Esophagus muscularis mucosa (tissue), 4 donors: ENCODE measurements at regions not wholly inside any gene's neighbourhood (a gene's known extent, or its start where the extent isn't known, plus 50 kb on each side); places are given as distances from the start of the nearest gene placed in this dataset.

Source experiments
- DNase-seq: peaks from one replicate; pipeline ENCODE4 v3.0.0-alpha.2; 2017; ENCODE audit errors: extremely low spot score
- H3K27ac ChIP-seq, 4 donors: fragments of 200-600 bp; sonication (generic); replicated peaks in 1 of 4; 1 replicate in 3 of 4; 2 replicates in 1 of 4; pipeline ENCODE4 v1.5.1; 2016 to 2019; ENCODE audit warnings: mild to moderate bottlenecking in 1 of 4
- H3K27me3 ChIP-seq, 4 donors: fragments of 200-600 bp; sonication (generic); one replicate each; pipeline versions ENCODE4 v1.5.1 to v1.6.0; 2016 to 2019
- H3K36me3 ChIP-seq, 4 donors: fragments of 200-600 bp; sonication (generic); one replicate each; pipeline ENCODE4 v1.5.1; 2016 to 2019
- H3K4me1 ChIP-seq, 4 donors: fragments of 200-600 bp; sonication (generic); one replicate each; pipeline ENCODE4 v1.5.1; 2016 to 2019
- H3K4me3 ChIP-seq, 4 donors: fragments of 200-600 bp; sonication (generic); 1 replicate in 2 of 4; 2 replicates in 2 of 4; pipeline ENCODE4 v1.5.1; 2016 to 2019; ENCODE audit warnings: mild to moderate bottlenecking in 4 of 4, moderate library complexity in 1 of 4
- H3K9me3 ChIP-seq, 4 donors: fragments of 200-600 bp; sonication (generic); 1 replicate in 3 of 4; 2 replicates in 1 of 4; pipeline ENCODE4 v1.5.1; 2016 to 2019
- EP300 ChIP-seq: sonication (generic); formaldehyde crosslinking; IDR thresholded peaks from one replicate; pipeline ENCODE4 v1.6.1; 2017; ENCODE audit warnings: antibody characterized with exemption
- POLR2A ChIP-seq: fragments of 450-650 bp; IDR thresholded peaks from one replicate; pipeline ENCODE4 v1.6.1; 2017; ENCODE audit warnings: antibody characterized with exemption, moderate library complexity, mild to moderate bottlenecking, low read depth
- POLR2AphosphoS5 ChIP-seq, 2 donors: sonication (generic); formaldehyde crosslinking; IDR thresholded peaks; one replicate each; pipeline ENCODE4 v1.6.1; 2017; ENCODE audit warnings: antibody characterized with exemption in 2 of 2
- WGBS: methylation state at CpG from one replicate; pipeline ENCODE4 v1.1.5; 2018; 5-methylcytosine and 5-hydroxymethylcytosine counted together
- intact Hi-C: fragments of 100-400 bp; cut with DNase I; formaldehyde crosslinking; loops from one replicate; pipeline ENCODE4 v1.15.1; 2023
- TF ChIP-seq, protein P1 (sequence below), 3 experiments: fragments of 200-600 bp in 2 of 3; fragments of 450-650 bp in 1 of 3; sonication (generic) in 2 of 3; IDR thresholded peaks; one replicate each; pipeline ENCODE4 v1.5.1; 2017 to 2019; ENCODE audit warnings: antibody characterized with exemption in 3 of 3, mild to moderate bottlenecking in 2 of 3, moderate library complexity in 1 of 3

GRCh38 chr14:28571636-28572035 lies 195.0 kb upstream of the FOXG1 start:
- DNase-seq, result no peak
- intact Hi-C loops, result no loop called here
- H3K9me3 ChIP-seq, result peaks cover 0 to 6% (median 2%) of the 10 kb centered on the region in 4 donors
- H3K27me3 ChIP-seq, result no peaks in the 10 kb centered on the region
- TF ChIP-seq POLR2A, result no peak
- no peak for TF ChIP-seq POLR2AphosphoS5 (IDR thresholded peaks at IDR 0.05)
- TF ChIP-seq, protein P1, sequence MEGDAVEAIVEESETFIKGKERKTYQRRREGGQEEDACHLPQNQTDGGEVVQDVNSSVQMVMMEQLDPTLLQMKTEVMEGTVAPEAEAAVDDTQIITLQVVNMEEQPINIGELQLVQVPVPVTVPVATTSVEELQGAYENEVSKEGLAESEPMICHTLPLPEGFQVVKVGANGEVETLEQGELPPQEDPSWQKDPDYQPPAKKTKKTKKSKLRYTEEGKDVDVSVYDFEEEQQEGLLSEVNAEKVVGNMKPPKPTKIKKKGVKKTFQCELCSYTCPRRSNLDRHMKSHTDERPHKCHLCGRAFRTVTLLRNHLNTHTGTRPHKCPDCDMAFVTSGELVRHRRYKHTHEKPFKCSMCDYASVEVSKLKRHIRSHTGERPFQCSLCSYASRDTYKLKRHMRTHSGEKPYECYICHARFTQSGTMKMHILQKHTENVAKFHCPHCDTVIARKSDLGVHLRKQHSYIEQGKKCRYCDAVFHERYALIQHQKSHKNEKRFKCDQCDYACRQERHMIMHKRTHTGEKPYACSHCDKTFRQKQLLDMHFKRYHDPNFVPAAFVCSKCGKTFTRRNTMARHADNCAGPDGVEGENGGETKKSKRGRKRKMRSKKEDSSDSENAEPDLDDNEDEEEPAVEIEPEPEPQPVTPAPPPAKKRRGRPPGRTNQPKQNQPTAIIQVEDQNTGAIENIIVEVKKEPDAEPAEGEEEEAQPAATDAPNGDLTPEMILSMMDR (IDR thresholded peaks at IDR 0.05), result no peak
- TF ChIP-seq EP300, result no peak
- H3K4me3 ChIP-seq, result no peak overlapping the region
- no peaks in the 10 kb centered on the region for H3K36me3 ChIP-seq
- no peak overlapping the region for H3K27ac ChIP-seq
- H3K4me1 ChIP-seq, result no peaks in the 10 kb centered on the region
- 87% methylated on average over 2 of the region's 2 CpGs for WGBS

DNA sequence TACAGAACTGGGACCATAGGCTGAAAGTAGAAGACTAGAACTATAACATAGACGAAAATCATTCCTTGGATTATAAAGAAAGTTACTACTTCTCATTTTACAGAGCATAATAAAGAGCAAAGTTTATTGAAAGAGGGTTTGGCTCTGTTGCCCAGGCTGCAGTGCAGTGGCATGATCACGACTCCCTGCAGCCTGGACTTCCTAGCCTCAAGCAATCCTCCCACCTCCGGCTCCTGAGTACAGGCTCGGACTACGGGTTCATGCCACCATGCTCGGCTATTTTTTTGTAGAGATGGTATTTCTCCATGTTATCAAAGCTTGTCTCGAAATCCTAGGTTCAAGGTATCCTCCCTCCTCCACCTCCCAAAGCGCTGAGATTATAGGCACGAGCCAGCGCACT lies 190.1 kb upstream of the FOXG1 start:
- peaks cover 0 to 6% (median 2%) of the 10 kb centered on the region in 4 donors for H3K9me3 ChIP-seq
- DNase-seq, result no peak
- H3K4me3 ChIP-seq, result no peak overlapping the region
- intact Hi-C loops, result no loop called here
- H3K27me3 ChIP-seq, result no peaks in the 10 kb centered on the region
- H3K4me1 ChIP-seq, result no peaks in the 10 kb centered on the region
- no peak for TF ChIP-seq EP300
- H3K36me3 ChIP-seq, result no peaks in the 10 kb centered on the region
- WGBS, result 84% methylated on average over 10 of the region's 10 CpGs
- H3K27ac ChIP-seq, result no peak overlapping the region

GRCh38 chr14:28577187-28577586 lies 189.4 kb upstream of the FOXG1 start:
- H3K36me3 ChIP-seq, result no peaks in the 10 kb centered on the region

GRCh38 chr14:28577711-28578131 lies 188.9 kb upstream of the FOXG1 start:
- intact Hi-C loops, result no loop called here
- Histone ChIP-seq H3K27me3 (no peaks in the 10 kb centered on the region), H3K27ac (no peak overlapping the region), H3K4me3 (no peak overlapping the region), H3K36me3 (no peaks in the 10 kb centered on the region), H3K4me1 (no peaks in the 10 kb centered on the region), H3K9me3 (peaks cover 0 to 6% (median 2%) of the 10 kb centered on the region in 4 donors)
- WGBS, result 70% methylated on average over 2 of the region's 2 CpGs
- TF ChIP-seq, protein P1 (IDR thresholded peaks at IDR 0.05), result no peak
- no peak for TF ChIP-seq EP300
- TF ChIP-seq POLR2A, result no peak
- no peak for TF ChIP-seq POLR2AphosphoS5 (IDR thresholded peaks at IDR 0.05)
- no peak for DNase-seq

More at GRCh38 chr14:28577187-28577586, 189.4 kb upstream of the FOXG1 start:
- TF ChIP-seq EP300 (no peak), POLR2A (no peak)
- TF ChIP-seq, protein P1 (IDR thresholded peaks at IDR 0.05), result no peak
- H3K4me3 ChIP-seq, result no peak overlapping the region
- H3K27ac ChIP-seq, result no peak overlapping the region
- intact Hi-C loops, result no loop called here
- no peaks in the 10 kb centered on the region for H3K4me1 ChIP-seq
- DNase-seq, result no peak
- no peaks in the 10 kb centered on the region for H3K27me3 ChIP-seq
- H3K9me3 ChIP-seq, result peaks cover 0 to 6% (median 2%) of the 10 kb centered on the region in 4 donors
- 62% methylated on average over 3 of the region's 3 CpGs for WGBS

DNA sequence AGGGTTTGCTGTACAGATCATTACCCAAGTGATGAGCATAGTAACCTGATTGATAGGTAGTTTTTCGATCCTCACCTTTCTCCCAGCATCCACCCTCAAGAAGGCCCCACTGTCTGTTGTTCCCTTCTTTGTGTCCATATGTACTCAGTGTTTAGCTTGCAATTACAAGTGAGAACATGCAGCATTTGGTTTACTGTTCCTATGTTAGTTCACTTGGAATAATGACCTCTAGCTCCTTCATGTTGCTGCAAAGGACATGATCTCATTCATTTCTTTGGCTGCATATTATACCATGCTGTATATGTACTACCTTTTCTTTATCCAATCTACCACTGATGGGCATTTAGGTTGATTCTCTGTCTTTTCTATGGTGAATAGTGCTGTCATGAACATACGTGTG lies 181.6 kb upstream of the FOXG1 start:
- DNase-seq, result no peak
- Histone ChIP-seq H3K9me3 (no peaks in the 10 kb centered on the region), H3K36me3 (no peaks in the 10 kb centered on the region), H3K4me1 (no peaks in the 10 kb centered on the region), H3K27ac (no peak overlapping the region), H3K27me3 (no peaks in the 10 kb centered on the region), H3K4me3 (no peak overlapping the region)
- TF ChIP-seq POLR2AphosphoS5 (IDR thresholded peaks at IDR 0.05) (no peak), POLR2A (no peak), EP300 (no peak)
- TF ChIP-seq, protein P1 (IDR thresholded peaks at IDR 0.05), result no peak
- 84% methylated on average over 2 of the region's 2 CpGs for WGBS
- intact Hi-C loops, result no loop called here
